Mucosa of descending colon (tissue), 3 donors: ENCODE measurements at regions not wholly inside any gene's neighbourhood (a gene's known extent, or its start where the extent isn't known, plus 50 kb on each side); places are given as distances from the start of the nearest gene placed in this dataset.
A peak's percentile ranks its signal among the peaks of the same experiment; 100 is the strongest.

Source experiments
- ATAC-seq: fragments of 200-7000 bp; cut with Tn5 transposase; one replicate; pipeline ENCODE4 v1.9.1; 2020; ENCODE audit warnings: mild to moderate bottlenecking, moderate library complexity
- DNase-seq, 3 donors: peaks; one replicate each; pipeline ENCODE4 v3.0.0-alpha.2; 2020
- H3K36me3 ChIP-seq: fragments of 200-600 bp; one replicate; pipeline ENCODE4 v1.8.0; 2021; ENCODE audit warnings: low read depth, mild to moderate bottlenecking
- H3K4me1 ChIP-seq: fragments of 200-600 bp; one replicate; pipeline ENCODE4 v1.8.0; 2021; ENCODE audit warnings: low read depth, mild to moderate bottlenecking
- H3K4me3 ChIP-seq: fragments of 200-600 bp; one replicate; pipeline ENCODE4 v1.8.0; 2021; ENCODE audit warnings: mild to moderate bottlenecking
- H3K9me3 ChIP-seq: fragments of 200-600 bp; one replicate; pipeline ENCODE4 v1.8.0; 2021; ENCODE audit warnings: mild to moderate bottlenecking
- CTCF ChIP-seq: fragments of 200-600 bp; IDR thresholded peaks from one replicate; pipeline ENCODE4 v1.8.0; 2022; ENCODE audit warnings: antibody characterized with exemption, mild to moderate bottlenecking
- intact Hi-C, 2 donors: fragments of 100-400 bp; cut with DNase I in 1 of 2; cut with micrococcal nuclease in 1 of 2; formaldehyde crosslinking; loops; one replicate each; pipeline versions ENCODE4 v1.11.0 to v1.11.1; 2022; cut with DNase I, micrococcal nuclease
- donor health status: DM: no; HTN: no; CAD: no; lungs with moderate emphysema.
- donor health status: DM: no; HTN: no; CAD: no.
- donor health status: DM: no; HTN: yes; CAD: no.

- intact Hi-C loops: no loop called here
- Histone ChIP-seq H3K4me1 (no peaks in the 10 kb centered on the region), H3K9me3 (no peaks in the 10 kb centered on the region), H3K36me3 (no peaks in the 10 kb centered on the region), H3K4me3 (no peak overlapping the region)
- DNase-seq (peak in 1 of 3 donors; percentile 32), ATAC-seq (peak; percentile 91)
- no peak for TF ChIP-seq CTCF
Measured at GRCh38 chr13:73288596-73288995, 229.8 kb downstream of the KLF5 start.

DNA sequence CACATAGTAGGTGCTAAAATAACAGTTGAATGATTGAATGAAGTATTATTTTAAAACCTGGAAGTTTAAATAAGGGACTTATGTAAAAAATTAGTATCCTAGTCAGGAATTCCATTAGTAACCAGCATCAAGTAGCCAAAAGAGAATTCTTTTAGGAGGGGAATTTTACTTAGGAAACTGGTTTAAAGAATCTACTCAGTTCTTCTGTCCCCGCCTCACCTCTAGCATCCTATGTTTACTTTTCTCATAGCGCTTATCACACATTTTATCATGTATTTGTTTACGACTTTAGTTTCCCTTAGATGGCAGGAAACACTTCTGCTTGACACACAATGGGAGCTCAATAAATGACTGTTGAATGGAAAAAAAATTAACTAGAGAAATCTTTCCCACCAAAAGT, 229.0 kb downstream of the KLF5 start:
- Histone ChIP-seq H3K9me3 (no peaks in the 10 kb centered on the region), H3K4me3 (no peak overlapping the region), H3K4me1 (no peaks in the 10 kb centered on the region), H3K36me3 (no peaks in the 10 kb centered on the region)
- ATAC-seq (peak; percentile 80), DNase-seq (peak in 1 of 3 donors; percentile 34)
- intact Hi-C loops: no loop called here
- no peak for TF ChIP-seq CTCF

GRCh38 chr13:73286942-73287620, 228.3 kb downstream of the KLF5 start:
- peak; percentile 80 for ATAC-seq

DNA sequence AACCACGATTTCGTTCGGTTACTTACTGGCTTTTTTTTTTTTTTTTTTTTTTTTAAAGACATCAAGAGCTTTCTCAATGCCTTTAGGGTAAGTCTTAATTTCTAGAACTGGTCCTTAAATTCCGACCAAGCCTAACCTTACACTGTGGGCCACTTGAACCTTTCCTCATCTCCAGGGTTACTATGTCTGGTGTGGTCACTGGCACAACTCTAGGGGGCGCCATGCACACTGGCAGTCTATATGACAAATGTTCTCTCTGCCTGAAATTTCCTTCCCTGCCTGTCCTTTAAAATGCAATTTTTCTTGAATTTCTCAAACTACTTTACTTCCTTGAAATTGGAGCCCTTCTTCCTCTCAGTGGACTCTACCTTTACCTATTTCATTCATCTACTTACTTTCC, 227.4 kb downstream of the KLF5 start:
- no peak for TF ChIP-seq CTCF
- ATAC-seq (no peak), DNase-seq (no peak)
- Histone ChIP-seq H3K36me3 (no peaks in the 10 kb centered on the region), H3K4me1 (no peaks in the 10 kb centered on the region), H3K4me3 (no peak overlapping the region), H3K9me3 (no peaks in the 10 kb centered on the region)
- intact Hi-C loops: no loop called here

More at GRCh38 chr13:73286942-73287620, 228.3 kb downstream of the KLF5 start:
- TF ChIP-seq CTCF: no peak
- intact Hi-C loops: no loop called here
- DNase-seq: peak; percentile 69 to 75 (median 70)
- Histone ChIP-seq H3K4me3 (no peak overlapping the region), H3K4me1 (no peaks in the 10 kb centered on the region), H3K9me3 (no peaks in the 10 kb centered on the region), H3K36me3 (no peaks in the 10 kb centered on the region)

GRCh38 chr13:73284081-73284874, 225.5 kb downstream of the KLF5 start:
- intact Hi-C loops: no loop called here
- ATAC-seq: no peak
- no peak for DNase-seq
- H3K36me3 ChIP-seq: no peaks in the 10 kb centered on the region
- no peaks in the 10 kb centered on the region for H3K4me1 ChIP-seq
- H3K4me3 ChIP-seq: no peak overlapping the region
- TF ChIP-seq CTCF: no peak
- H3K9me3 ChIP-seq: no peaks in the 10 kb centered on the region
